ENCODE measurements at regions not wholly inside any gene's neighbourhood (a gene's known extent, or its start where the extent isn't known, plus 50 kb on each side); places are given as distances from the start of the nearest gene placed in this dataset.

DNA sequence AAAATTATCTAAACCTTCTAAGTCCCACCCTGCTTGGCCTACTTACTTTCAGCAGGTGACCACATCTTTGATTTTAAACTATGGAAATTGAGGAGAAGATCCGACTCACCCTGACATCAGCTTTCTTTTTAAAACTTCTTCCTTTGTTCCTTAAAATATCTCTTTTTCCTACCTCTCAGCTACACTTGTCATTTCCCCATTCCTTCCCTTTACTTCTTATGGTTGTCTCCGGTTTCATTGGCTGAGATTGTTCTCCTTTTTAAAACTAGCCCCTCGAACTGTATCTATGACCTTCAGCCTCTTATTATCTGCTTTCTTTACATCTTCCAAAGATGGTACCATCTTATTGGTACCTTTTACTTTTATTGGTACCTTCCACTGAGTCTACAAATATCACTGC lies 87.8 kb upstream of the NRIP1 start:
- DNase-seq = no peak

DNA sequence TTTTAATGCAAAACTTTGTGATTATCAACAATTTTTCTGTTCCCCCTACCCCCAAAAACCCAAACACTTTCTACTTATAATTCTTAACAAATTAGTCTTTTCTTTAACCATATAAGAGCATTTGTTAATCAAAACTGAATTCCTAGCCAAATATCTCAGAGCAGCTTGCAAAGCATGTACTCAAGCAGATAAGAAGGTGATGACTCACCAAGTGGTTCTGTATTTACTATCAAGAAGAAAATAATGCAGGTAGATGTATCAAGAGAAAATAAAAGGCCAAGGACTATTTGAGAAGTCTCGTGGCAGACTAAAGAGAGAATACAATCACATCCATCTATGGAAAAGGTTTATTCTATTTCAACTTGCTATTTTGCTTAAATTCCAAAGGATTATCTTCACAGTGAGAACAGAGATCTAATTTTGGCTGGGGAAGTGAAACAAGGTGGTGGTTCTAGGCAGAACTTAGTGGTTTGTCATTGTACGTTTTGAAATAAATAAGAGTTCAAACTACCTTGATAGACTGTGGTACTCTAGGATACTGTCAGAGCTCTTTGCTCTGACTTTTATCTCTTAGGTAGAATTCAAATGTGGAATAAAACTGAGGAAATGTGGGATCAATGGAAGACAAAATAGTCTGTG lies 94.7 kb upstream of the NRIP1 start:
- DNase-seq = peak; percentile 30

DNA sequence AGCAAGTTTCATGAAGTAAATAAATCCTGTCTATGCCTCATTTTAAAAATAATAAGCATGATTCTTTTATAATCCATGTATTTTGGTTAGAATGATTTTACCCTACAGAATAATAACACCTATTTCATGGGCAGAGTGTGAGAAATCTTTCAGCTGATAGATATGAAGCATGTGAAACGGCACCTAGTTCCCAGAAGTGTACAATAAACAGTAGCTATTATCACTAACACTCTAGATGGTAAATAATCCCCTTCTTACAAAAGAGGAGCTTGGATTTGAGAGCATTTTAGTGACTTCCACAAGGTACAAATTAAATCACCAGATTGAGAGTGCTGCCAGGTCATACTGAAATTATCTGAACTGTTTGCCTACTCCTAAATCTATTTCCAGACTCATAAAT lies 95.3 kb upstream of the NRIP1 start:
- no peak for DNase-seq

DNA sequence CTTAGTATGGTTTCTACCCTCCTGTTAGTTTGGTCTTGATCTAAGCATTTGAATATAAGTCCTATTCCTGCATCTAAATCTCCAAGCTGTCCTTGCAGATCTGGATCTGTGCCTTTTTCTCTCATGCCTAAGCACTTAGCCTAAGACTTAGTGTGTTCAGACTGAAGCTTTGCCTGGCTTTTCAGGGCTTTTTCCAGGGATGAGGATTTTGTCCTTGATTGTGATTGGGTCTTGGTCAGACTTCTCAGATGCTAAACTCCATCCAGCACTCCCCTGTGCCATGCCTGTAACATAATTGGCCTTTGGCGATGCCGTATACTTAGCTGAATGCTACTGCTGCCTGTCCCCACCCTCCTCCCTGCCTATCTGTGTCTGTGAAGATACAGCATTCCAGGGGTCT lies 98.1 kb upstream of the NRIP1 start:
- no peak for DNase-seq

DNA sequence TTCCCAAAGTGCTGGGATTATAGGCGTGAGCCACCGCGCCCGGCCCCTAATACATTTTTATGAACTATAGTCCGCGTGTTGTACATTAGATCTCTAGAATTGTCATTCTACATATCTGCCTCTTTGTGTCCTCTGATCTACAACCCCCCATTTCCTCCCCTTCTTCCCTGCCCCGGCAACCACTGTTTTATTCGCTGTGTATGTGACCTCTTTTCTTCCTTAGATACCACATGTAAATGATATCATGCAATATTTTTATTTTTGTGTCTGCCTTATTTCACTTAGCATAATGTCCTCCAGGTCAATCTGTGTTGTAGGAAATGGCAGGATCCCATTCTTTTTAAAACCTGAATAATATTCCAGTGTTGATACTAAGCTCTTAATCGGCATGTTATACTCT lies 99.5 kb upstream of the NRIP1 start:
- DNase-seq = no peak

DNA sequence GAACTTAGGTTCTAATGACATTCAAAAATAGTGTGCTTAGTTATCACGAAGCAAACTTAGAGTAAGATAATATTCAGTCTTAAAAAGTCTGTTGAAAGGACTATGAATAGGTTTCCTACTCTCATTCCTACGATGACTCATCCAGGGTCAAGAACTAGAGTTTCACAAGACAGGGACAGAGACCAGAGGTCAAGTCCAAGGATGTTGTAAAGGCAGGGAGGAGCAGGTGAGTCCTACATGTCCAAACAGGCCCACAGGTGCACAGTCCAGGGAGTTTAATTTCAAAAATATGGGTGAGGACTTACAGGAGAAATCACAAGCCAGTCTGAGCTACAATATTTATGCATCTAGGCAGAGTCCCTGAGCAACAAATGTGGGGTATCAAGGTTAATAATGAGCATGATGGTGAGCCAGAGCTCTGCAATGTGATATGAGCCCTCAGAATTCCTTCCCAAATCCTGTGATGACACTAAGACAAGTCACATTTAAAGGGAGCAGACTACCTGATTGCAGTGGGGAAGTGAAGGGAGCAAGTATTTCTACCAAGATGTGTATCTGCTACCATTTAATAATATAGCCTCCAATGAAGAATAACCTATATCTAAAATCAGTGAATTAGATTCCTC lies 100.0 kb upstream of the NRIP1 start:
- peak; percentile 13 for DNase-seq

DNA sequence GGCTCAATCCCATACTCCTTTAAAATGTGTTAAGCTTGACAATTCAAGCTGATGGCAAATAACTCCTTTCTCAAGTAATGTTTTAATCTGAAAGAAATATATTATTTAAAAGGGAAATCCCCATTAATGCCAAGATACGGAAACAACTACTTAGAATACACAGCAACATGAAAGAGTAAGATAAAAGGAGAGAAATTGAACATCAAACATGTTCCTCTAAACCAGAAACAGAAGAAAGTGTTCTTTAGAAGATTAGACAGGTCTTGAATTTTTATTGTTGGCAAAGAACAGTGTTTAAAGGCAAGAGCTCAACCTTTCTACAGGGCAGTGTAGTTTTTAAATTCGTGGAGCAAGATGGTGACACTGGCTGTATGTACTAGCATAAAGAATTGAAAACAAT lies 105.8 kb upstream of the NRIP1 start:
- no peak for DNase-seq

DNA sequence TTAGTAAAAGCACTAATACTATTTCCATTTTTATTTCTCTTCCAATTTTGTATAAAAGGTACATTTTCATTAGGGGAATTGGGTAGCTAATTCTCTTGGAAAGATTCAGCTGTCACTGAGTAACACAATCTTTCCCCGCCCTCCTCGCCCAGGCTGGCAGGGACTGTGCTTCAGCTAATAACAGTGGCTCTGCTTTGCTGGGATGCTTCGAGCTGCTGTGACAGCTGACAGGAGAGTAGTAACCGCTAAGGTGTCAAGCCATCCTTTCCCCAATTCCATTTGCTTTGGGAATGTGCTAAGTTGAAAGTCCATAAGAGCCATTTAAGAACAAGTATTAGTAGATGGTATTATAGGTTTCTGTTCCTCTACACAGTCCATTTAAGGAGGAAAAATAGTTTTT lies 106.7 kb upstream of the NRIP1 start:
- no peak for DNase-seq

DNA sequence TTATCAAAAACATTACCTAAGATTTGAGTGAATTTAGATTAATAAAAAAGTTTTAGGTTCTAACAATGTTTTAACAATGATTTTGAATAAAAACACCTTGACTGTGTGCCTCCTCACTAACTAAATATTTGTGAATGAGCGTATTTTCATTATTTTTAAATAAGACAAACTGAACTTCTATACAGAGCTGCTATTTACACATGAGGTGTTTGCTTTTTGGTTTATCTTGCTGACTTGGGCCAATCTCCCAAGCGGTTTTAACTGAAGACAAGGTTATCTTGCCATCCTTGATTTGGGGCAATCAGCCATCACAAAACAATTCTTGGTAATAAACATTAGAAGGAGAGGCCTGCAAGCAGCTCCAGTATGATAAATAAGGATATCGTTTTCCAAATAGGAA lies 108.2 kb upstream of the NRIP1 start:
- no peak for DNase-seq

DNA sequence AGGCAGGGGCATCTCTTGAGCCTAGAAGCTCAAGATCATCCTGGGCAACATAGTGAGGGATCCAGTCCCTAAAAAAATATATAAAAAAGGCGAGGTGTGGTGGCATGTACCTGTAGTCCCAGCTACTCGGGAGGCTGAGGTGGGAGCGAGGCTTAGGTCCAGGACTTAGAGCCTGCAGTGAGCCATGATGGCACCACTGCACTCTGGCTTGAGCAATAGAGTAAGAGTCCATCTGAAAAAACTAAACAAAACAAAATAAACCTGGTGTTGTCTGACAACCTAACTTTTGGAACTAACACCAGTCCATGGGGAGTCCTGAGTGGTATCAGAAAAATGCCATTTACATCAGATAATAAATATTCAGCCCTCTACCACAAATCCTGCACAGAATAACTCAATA lies 110.1 kb upstream of the NRIP1 start:
- DNase-seq = no peak

DNA sequence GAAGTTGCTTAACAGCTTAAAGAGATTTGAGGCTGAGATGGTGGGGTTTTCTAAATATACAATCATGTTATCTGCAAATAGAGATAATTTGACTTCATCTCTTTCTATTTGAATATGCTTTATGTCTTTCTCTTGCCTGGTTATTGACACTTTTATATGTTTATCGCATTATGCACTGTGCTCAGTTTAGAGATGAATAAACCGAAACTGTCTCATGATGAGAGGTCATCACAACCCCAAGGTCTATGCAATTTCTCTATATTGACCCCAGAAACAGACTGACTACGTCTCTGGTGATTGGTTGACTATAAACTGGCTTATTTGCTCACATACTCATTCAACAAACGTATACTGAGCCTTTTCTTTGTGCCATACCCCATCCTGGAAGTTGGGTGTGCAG lies 117.9 kb upstream of the NRIP1 start:
- no peak for DNase-seq

DNA sequence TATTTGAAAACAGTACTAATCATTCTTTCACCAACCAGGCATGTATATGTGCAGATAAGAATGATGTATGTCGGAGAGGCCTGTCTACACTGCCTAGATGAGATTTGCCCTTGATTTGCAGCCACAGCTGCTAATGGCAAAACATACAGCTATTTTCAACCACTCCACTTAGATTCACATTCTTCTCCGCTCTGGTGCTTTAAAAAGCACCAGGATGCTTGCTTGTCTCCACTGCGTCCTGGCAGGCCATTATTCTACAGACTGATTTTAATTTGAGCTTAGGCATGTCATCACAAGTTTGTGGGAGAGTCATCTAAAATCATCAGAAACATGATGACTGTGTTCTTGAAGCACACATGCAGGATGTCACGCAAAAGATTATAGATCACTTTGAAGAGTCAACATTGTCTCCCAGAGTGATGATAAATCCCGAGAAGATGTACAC lies 119.0 kb upstream of the NRIP1 start:
- DNase-seq = no peak

DNA sequence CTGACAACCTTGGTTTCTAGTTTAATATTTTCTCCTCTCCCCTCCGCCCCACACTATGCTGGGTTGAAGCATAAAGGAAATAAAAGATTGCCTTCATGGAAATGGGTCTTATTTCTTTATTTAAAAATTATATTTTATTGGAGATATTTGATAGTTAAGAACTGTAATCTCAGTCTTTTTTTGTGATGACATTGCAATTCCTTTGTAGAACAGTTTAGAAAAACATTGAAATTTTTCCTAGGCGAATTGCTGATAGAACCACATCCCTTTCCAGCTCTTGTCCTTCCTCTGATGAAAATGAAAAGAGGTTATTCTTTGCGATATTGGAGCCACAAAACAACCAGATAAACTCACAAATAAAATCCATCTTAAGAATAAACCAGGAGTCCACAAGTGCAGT lies 125.6 kb upstream of the NRIP1 start:
- DNase-seq = no peak

DNA sequence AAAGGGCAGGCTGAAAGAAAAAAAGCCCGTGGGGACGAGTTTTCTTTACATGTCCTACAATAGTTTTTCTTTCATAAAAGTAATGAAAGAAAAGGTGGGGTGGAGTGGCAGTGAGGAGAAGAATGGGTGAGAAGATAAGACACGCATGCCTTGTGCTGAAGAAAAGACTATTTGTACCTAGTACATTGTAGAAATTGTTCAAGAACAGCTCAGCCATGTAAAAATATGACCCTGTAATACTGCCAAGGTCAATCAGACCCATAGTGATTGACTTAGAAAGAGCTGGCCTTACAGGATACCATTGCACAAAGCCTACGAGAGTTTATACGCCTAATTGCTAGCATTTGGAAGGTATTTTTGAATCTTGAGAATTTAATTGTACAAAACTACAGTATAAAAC lies 126.0 kb upstream of the NRIP1 start:
- no peak for DNase-seq

DNA sequence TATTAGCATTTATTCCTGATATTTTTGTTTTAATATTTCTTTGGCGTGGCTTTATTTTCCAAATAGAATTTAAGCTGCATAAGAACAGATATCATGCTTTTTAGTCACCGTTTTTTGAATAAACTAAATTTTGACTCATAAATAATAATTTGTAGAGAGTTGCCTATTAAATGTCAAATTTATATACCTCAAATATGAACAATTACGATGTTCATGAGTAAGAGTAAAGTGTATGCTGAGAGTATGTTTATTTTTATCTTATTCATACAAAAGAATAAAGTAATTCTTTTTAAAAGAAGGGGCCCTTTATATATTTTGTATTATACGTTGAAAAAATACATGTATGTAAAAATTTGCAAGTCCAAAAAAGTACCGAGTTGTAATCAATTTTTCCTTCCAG lies 126.5 kb upstream of the NRIP1 start:
- DNase-seq = no peak

DNA sequence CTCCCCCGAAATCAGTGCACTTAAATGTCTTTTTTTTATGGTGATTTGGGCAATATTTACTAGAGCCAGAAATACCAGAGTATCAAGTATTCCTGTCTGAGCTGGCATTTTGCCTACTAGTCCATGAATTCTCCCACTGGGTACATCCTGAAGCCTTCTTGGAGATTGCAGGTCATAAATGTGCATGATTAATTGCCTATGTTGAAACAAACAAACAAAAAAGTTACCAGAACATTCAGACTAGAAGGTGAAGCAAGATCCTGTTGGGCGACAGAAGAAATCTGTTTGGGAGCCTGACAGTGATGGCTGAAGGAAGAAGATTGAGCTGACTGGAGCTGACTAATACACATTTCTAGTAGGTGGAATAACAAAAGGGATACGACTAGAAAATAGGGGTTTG lies 127.4 kb upstream of the NRIP1 start:
- DNase-seq = peak; percentile 33

DNA sequence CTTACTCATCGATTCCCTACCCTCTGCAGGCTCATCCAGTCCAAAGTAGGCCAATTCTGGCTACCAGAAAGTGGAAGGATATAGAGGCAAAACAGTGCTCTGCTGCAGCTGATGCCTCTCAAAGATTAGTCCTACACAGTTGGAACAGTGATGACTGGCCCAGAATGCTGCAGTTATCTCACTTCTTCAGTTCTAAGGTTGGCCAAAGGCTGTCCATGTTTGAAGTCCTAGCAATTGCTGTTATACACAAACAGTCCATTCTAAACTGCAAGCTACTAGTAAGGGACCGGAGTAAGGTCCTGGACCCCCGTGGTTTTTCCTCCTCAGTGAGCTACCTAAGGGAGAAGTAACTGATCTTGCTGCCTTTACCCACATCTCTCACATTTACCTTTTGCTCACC lies 129.1 kb upstream of the NRIP1 start:
- DNase-seq = no peak

DNA sequence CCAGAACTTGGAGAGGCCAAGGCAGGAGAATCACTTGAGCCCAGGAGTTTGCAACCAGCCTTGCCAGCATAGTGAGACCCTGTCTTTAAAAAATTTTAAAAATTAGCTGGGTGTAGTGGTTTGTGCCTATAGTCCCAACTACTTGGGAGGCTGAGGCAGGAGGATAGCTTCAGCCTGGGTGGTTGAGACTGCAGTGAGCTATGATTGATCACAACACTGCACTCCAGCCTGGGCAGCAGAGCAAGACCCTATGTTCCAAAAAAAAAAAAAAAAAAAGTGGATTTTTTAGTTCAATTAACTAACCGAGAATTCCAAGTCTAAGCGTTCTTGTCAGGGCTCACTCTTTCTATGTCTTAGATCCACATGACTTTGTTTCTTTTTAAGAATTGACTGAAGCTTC lies 130.3 kb upstream of the NRIP1 start:
- DNase-seq = no peak

DNA sequence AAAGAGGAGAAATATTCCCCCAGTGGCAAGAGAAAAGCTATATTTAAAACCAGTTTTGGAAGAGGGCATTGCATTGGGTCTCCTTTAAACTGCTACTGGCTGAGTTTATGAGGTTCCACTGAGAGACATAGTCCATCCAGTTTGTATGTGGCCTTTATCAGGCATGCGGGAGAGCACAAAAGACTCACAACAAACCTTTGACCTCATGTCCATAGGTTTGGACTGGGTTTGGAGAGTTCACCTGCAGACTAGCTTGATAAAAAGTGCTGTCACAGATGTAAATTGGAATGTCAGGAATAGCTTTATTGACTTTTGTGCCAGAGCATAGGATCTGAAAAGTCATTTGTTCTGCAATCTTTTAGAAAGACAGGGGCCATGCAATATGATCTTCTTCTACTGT lies 131.0 kb upstream of the NRIP1 start:
- DNase-seq = no peak

DNA sequence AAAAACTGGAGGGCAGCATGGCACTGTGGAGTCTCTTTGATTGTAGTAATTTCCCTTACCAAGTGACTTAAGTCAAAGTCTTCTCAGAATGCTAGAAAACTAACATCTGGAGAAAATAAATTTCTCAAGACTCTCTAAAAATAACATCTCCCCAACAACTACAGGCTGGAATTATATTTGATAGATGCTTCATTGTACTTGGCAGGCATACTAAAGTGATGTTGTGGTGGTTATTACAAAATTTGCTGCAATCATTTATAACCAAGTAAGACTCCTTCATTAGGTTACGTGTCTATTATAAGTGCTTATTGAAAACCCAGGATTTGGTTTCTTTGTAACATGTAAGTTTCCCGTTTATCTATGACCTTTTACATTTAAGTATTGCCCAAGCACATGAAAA lies 132.9 kb upstream of the NRIP1 start:
- DNase-seq = no peak

DNA sequence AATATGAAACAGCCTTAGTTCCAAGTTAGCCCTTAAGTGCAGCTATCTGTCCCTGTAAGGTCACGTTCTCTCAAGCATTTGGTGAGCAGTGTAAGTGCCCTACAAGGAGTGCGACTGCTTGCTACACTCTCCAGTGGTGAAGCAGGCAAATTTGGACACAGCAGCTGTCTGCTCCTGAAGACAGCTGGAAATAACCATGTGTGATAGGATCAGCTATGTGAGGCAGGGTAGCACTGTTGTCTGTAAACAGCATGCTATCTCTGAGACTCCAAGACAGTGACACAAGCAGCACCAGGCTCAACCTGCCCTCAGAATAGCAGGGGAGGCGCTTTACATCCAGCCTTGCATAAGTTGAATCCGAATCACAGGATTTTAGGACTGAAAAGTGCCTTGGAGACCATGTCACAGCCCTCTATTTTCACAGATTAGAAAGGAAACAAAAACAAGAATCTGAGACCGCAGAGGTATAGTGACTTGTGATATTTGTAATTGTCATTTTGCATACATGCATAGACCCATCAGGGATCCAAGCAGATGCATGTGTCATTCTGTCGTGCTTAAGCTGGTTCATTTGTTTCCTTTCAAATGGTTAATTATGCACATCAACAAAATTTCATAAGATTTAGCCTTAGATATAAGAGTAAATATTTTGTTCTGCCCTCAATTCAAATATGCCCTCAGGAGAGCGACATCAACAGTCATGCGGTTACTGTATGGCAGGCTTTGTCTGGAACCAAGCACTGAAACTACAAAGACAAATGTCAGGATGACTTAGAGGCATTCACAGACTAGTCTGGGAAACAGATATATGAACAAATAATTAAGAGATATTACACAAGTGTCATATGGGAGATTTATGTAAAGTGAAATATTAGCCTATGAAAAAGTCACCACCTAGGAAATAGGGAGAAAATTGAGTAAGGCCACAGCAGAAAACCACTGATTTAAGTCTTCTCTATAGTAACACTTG lies 134.9 kb upstream of the NRIP1 start:
- peak; percentile 68 for DNase-seq

DNA sequence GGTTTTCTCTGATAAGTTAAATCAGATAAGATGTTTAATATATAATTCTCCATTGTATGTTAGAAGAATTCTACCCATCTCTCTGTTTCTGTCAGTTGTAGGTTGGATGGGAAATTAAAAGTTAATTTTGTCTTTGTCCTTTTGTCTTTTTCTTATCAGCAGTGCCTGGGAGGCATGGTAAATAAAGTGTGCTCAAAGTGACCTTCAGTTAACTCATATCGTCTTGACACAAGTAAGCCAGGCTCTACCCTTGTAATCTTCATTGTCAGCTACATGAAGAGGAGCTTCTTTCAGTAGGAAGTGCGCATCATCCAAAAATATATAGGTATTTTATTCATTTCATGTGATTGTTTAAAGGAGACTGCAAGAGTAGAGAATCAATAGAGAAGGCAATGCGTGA lies 138.9 kb upstream of the NRIP1 start:
- no peak for DNase-seq

DNA sequence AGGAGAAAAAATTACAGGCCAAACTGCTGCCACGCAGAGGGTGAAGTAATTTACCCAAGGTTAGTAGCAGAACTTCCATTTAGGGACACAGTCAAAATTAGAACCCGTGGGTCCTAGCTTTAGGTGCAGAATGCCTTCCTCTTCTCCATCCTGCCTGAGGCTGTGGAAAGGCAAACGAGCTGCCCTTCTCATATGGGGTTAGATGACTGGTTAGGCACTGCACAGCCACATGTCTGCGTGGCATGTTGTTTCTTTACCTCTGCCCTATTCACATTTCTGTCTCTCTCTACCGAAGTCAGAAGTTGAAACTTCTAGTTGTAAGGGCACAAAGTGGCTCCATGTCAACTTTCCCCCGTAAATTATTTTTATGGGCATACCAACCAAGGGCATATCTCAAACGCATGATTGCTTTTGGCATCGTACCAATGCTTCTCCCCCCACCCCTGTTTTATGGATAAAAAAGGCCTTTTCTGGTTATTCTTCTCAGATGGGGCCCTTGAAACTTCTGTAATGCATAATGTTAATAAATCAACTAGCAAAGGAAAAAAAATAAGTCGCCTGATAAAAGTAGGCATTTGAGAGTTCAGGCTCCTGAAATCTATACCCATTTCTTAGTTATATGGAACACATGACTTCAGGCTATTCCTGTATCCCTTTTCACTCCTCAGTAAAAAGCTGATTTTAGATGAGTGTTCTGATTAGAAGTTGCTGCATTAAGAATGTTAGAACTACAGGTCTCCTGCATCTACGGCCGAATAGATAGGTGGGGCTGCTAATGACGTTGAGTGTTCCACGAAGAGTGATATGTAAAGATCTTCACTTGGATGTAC lies 139.6 kb upstream of the NRIP1 start:
- no peak for DNase-seq

Data from inflammatory macrophage treated with lipopolysaccharide for 4 hours (primary cell).